HEK293 (cell line): ENCODE measurements at regions not wholly inside any gene's neighbourhood (a gene's known extent, or its start where the extent isn't known, plus 50 kb on each side); places are given as distances from the start of the nearest gene placed in this dataset.

Experiments
- SP2 ChIP-seq: fragments of 450-650 bp; formaldehyde crosslinking; IDR thresholded peaks from 2 replicates; pipeline ENCODE4 v1.5.1; 2016; ENCODE audit warnings: missing biosample characterization, missing genetic modification characterization
- YY1 ChIP-seq: fragments of 450-650 bp; formaldehyde crosslinking; IDR thresholded peaks from 2 replicates; pipeline ENCODE4 v1.5.1; 2018; ENCODE audit warnings: missing biosample characterization, missing genetic modification characterization
- ZNF155 ChIP-seq: fragments of 450-650 bp; formaldehyde crosslinking; IDR thresholded peaks from 2 replicates; pipeline ENCODE4 v1.5.1; 2016; ENCODE audit warnings: missing biosample characterization, missing genetic modification characterization
- ZNF274 ChIP-seq, 2 experiments: fragments of 200-500 bp in 1 of 2; fragments of 450-650 bp in 1 of 2; sonication (Bioruptor generic) in 1 of 2; formaldehyde crosslinking in 1 of 2; IDR thresholded peaks; 2 replicates each; pipeline versions ENCODE4 v1.5.1 to v1.6.1; 2014 to 2016; ENCODE audit warnings: borderline replicate concordance in 1 of 2, inconsistent platforms in 1 of 2, low read length in 1 of 2, missing biosample characterization in 1 of 2, missing genetic modification characterization in 1 of 2

DNA sequence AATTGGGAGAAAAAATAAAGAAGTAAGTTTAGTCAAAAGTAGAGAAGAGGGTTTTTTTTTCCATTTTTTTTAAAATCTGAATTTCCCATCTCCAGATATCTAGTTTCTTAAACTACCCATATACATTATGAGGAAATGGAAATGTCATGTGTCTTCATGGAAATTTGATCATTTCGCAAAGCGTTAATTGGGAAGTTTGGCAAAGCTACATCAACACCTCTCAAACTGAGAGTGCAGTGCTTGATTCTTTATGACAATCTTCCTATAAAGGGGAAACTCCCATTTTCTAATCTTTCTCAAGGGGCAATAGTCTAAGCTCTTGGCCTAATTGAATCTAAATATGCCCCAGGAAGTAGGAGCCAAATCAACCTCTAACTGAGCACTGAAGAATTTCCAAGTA lies 110.4 kb upstream of the INHBA start:
- TF ChIP-seq ZNF274 (IDR thresholded peaks at IDR 0.05; ENCODE audit: low read length): no peak
- no peak for TF ChIP-seq ZNF274 (tag by site-specific recombination; IDR thresholded peaks at IDR 0.05; ENCODE audit: borderline replicate concordance)
- TF ChIP-seq ZNF155: no peak
- TF ChIP-seq SP2 (tag by site-specific recombination): no peak
- TF ChIP-seq YY1: no peak
